ENCODE measurements at regions not wholly inside any gene's neighbourhood (a gene's known extent, or its start where the extent isn't known, plus 50 kb on each side); places are given as distances from the start of the nearest gene placed in this dataset.
A peak's percentile ranks its signal among the peaks of the same experiment; 100 is the strongest.

GRCh38 chr3:79878708-79879107 lies 110.9 kb upstream of the ROBO1 start:
- DNase-seq, result no peak

- no peak for DNase-seq
These were observed 106.8 kb upstream of the ROBO1 start for GRCh38 chr3:79874646-79875045.

DNA sequence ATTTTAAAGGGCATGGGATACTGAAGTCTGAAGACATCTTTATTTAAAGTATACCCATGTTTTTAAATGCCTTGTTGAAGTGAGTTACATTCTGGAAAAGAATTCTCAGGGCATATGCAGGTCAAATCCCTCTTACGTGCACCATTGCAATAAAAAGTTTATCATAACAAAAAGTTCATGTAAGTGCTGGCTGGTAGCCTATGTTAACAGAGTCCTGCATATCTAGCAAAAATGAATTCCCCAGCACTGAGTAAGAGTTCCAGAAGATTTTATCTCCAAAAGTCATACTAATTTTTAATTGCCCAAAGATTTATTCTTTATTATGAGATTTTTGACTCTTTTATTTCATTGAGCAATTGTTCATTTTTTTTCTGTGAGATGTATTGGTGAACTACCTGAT lies 104.7 kb upstream of the ROBO1 start:
- no peak for DNase-seq

DNA sequence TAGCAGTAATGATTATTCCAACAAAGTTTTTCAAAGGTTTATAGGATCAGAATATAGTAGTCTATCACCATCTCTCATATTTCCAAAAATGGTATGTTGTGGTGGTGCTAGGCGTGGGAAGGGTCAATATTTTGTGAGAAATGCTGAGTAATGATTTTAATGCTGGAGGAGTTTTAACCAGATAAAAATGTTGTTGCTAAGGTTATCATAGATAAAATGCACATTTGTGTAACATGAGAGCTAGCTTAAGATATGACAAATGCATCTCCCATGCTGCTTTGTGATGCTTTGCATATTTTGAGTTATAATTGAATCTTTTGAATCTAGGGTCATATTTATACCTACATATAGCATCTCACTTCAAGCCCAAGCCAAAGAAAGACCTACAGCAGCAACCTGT lies 103.9 kb upstream of the ROBO1 start:
- DNase-seq, result no peak

GRCh38 chr3:79870313-79870620 lies 102.5 kb upstream of the ROBO1 start:
- no peak for DNase-seq

DNA sequence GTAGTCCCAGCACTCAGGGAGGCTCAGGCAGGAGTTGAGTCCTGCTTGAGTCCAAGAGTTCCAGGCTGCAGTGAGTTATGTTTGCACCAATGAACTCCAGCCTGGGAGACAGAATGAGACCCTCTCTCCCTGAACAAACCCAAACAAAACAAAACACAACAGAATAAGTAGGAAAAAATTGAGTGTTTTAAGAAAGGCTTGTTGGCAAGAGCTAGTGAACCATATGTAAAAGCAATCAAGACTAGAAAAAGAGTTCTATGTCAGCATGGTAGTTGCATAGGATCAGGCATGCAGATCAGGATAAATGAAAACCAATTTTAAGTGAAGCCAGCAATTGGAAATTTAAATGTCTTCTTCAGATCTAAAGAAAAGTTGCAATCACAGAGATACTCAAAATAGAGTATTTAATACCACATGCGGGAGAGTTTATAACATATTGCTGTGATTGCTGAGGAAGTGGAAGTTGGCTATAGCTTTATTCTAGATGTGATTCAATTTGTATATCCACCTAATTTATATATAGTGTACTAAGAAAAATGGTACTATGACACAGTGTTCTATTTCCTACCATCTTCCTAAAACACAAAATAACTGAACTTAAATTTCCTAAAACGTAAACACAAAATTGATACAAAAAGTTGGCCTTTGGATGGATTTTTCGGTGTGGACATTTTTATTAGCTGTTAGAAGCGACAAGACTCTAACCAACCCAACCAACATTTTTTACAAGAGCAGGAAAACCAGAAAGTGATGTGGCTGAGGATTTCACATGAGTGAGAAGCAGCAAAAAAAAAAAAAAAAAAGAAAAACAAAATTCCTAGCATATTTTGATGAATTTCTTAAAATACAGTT lies 101.9 kb upstream of the ROBO1 start:
- DNase-seq, result no peak

GRCh38 chr3:79866162-79866561 lies 98.4 kb upstream of the ROBO1 start:
- DNase-seq, result no peak

- no peak for DNase-seq
These were observed 96.3 kb upstream of the ROBO1 start for GRCh38 chr3:79864077-79864476.

DNA sequence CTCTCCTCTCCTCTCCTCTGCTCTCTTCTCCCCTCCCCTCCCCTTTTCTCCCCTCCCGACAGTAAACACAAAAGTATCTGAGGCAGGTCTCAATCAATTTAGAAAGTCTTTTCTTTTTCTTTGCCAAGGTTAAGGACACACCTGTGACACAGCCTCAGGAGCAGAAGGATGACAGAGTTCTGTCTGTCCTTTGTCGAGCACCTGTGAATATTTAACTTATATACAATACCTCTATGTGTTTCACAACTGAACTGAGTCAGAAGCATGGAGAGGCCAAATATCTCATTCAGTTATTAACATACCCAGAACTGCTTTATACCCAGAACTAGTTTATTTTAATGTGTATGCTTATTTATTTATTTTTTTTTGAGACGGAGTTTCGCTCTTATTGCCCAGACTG lies 81.1 kb upstream of the ROBO1 start:
- DNase-seq, result no peak

- DNase-seq, result no peak
These were observed 80.1 kb upstream of the ROBO1 start for GRCh38 chr3:79847928-79848327.

DNA sequence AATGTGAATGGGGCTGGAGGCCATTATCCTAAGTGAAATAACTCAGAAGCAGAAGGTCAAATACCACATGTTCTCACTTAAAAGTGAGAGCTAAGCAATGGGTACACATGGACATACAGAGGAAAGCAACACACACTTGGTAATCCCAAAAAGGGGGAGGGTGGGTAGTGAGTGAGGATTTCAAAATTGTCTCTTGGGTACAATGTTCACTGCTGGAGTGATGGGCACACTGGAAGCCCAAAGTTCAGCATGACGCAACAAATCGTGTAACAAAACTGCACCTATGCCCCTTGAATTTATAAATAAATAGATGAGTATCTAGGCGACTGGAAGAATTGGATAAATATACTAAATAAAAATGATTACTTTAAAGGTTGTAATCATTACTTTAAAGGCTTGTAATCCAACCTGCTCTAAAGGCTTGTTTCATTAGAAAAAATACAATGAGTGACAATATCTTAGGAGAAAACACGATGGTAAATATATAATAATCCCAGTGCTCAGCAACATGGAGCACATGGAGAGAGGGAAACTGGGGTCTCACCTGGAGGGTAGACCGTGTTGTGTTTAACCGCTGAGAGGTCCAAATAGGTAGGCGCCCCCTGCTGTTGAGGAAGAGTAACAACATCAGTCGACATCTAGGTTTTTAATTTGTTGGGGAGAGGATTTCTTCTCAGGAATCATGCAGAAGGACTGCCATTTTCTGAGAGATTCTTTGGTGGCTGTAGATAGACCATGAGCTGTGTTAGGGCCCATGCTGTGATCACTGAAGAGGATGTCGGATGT lies 78.5 kb upstream of the ROBO1 start:
- peak in 1 of 51 donors; percentile 0 for DNase-seq

DNA sequence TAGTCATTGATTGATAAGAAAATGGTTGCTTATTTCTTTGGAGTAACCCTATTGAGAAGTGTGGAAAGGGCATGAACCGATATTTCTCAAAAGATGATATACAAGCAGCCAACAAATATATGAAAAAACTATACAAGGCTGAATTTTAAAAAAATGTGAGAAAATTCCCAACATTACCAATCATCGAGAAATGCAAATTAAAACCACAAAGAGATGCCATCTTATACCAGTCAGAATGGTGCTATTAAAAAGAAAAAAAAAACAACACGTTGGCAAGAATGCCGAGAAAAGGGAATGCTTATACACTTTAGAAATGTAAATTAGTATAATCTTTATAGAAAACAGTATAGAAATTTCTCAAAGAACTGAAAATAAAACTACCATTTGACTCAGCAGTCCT lies 77.7 kb upstream of the ROBO1 start:
- DNase-seq, result no peak

- DNase-seq, result no peak
These were observed 76.4 kb upstream of the ROBO1 start for GRCh38 chr3:79844176-79844575.

DNA sequence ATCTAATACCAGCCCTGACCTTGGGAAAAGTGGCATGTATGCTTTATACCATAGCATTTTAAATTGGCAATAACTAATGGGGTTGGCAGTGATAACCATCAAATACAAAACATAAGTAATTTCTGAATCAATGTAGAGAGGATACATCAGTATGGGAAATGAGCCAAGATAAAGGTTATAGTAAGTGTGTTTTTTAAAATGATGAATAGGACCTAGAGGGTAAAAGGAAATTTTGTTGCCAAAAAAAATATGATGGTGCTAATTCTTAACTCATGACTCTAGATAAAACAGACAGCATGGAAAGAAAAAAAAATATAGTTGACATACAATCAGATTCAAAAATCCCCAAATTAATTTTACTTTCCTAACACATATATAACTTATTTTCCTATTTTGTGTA lies 75.4 kb upstream of the ROBO1 start:
- DNase-seq, result no peak

- no peak for DNase-seq
These were observed 67.9 kb upstream of the ROBO1 start for GRCh38 chr3:79835701-79836100.

GRCh38 chr3:79824166-79824565 lies 56.4 kb upstream of the ROBO1 start:
- DNase-seq, result no peak

DNA sequence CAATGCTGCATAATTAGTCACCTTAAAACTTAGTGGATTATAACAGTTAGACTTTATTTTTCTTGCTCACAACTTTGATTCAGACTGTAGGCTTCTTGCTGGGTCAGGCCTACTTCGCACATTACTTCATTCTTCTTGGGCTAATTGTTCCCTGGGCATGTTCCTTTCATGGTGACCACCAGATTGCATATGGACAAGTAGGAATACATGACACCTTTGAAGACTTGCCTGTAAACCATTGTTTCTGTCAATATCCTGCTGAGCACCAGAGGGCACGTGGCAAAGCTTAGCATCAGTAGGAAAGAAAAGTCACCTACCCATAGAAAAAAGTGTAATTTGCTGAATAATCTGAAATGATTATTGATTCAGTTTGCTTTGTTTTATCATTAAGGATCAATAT lies 54.3 kb upstream of the ROBO1 start:
- DNase-seq, result no peak

DNA sequence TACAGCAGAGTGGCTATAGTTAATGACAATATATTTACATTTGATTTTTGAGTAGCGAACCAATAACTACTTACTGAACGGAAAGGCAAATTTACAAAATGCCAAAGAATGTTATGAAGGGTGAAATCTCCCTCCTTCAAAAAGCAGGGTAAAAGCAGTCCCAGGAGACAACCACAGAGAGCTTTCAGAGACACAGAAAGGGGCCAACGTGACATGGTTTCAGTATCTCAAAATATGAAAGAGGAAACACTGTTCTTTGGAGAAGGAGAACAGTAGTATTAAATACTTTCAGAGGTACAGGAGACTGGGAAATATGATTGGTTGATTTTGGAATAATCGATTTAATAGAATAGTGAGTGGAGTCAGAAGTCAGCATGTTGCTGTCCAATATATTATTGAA lies 52.3 kb upstream of the ROBO1 start:
- DNase-seq, result no peak

GRCh38 chr3:79818015-79818414 lies 50.2 kb upstream of the ROBO1 start:
- no peak for DNase-seq

Measured in hypothalamus (tissue), 51 donors.